HG02840 (cell line): ENCODE measurements at regions not wholly inside any gene's neighbourhood (a gene's known extent, or its start where the extent isn't known, plus 50 kb on each side); places are given as distances from the start of the nearest gene placed in this dataset.
"Not testable (repeated sequence)": the region's sequence is repeated elsewhere in the genome, so short reads cannot be mapped to it uniquely, and the experiment has no call there.

Experiments used
- ATAC-seq: cut with Tn5 transposase; IDR thresholded peaks from one replicate; pipeline ENCODE4 v1.9.1; 2021; ENCODE audit warnings: mild to moderate bottlenecking, moderate library complexity, moderate number of reproducible peaks; ENCODE audit not compliant: unreplicated experiment, low FRiP score

- ATAC-seq = no peak
These were observed 225.7 kb upstream of the TENT5A start for GRCh38 chr6:81978230-81978629.

GRCh38 chr6:81977486-81977885 is 225.0 kb upstream of the TENT5A start:
- ATAC-seq = no peak

GRCh38 chr6:81969814-81970213 is 217.3 kb upstream of the TENT5A start:
- ATAC-seq = no peak

GRCh38 chr6:81969011-81969410 is 216.5 kb upstream of the TENT5A start:
- no peak for ATAC-seq

- no peak for ATAC-seq
These were observed 214.5 kb upstream of the TENT5A start for GRCh38 chr6:81966968-81967367.

GRCh38 chr6:81962198-81962597 is 209.7 kb upstream of the TENT5A start:
- ATAC-seq = no peak

- ATAC-seq = no peak
These were observed 198.4 kb upstream of the TENT5A start for GRCh38 chr6:81950877-81951276.

GRCh38 chr6:81948861-81949260 is 196.4 kb upstream of the TENT5A start:
- no peak for ATAC-seq

- ATAC-seq = not testable (repeated sequence)
These were observed 195.7 kb upstream of the TENT5A start for GRCh38 chr6:81948196-81948595.

GRCh38 chr6:81944661-81945060 is 192.2 kb upstream of the TENT5A start:
- no peak for ATAC-seq

- not testable (repeated sequence) for ATAC-seq
These were observed 190.4 kb upstream of the TENT5A start for GRCh38 chr6:81942842-81943241.

GRCh38 chr6:81942067-81942370 is 189.5 kb upstream of the TENT5A start:
- ATAC-seq = no peak

GRCh38 chr6:81940451-81940985 is 188.0 kb upstream of the TENT5A start:
- ATAC-seq = no peak

- no peak for ATAC-seq
These were observed 187.3 kb upstream of the TENT5A start for GRCh38 chr6:81939766-81940165.

- ATAC-seq = no peak
These were observed 186.7 kb upstream of the TENT5A start for GRCh38 chr6:81938991-81939732.

GRCh38 chr6:81938014-81938856 is 185.8 kb upstream of the TENT5A start:
- ATAC-seq = no peak

GRCh38 chr6:81937296-81937937 is 184.9 kb upstream of the TENT5A start:
- ATAC-seq = no peak

- ATAC-seq = no peak
These were observed 182.5 kb upstream of the TENT5A start for GRCh38 chr6:81934936-81935335.

- ATAC-seq = no peak
These were observed 181.1 kb upstream of the TENT5A start for GRCh38 chr6:81933608-81934051.

GRCh38 chr6:81933089-81933488 is 180.6 kb upstream of the TENT5A start:
- no peak for ATAC-seq

- not testable (repeated sequence) for ATAC-seq
These were observed 180.0 kb upstream of the TENT5A start for GRCh38 chr6:81932448-81932847.
